VCaP (cell line): ENCODE measurements at regions not wholly inside any gene's neighbourhood (a gene's known extent, or its start where the extent isn't known, plus 50 kb on each side); places are given as distances from the start of the nearest gene placed in this dataset.
A peak's percentile ranks its signal among the peaks of the same experiment; 100 is the strongest.
"Not testable (repeated sequence)": the region's sequence is repeated elsewhere in the genome, so short reads cannot be mapped to it uniquely, and the experiment has no call there.

Source experiments
- H3K27ac ChIP-seq: fragments of 450-650 bp; 2 replicates; pipeline ENCODE4 v1.5.1; 2017
- CTCF ChIP-seq: fragments of 450-650 bp; conservative IDR thresholded peaks from 2 replicates; pipeline ENCODE4 v1.5.1; 2017; ENCODE audit warnings: mild to moderate bottlenecking, moderate library complexity

GRCh38 chr2:144780983-144781382 lies 261.1 kb upstream of the ZEB2 start:
- 0 out of 2 replicates have a peak, but pooled peaks have one; percentile 8 for TF ChIP-seq CTCF
- no peak overlapping the region for H3K27ac ChIP-seq

- H3K27ac ChIP-seq: no peak overlapping the region
- TF ChIP-seq CTCF: no peak
These were observed 256.8 kb upstream of the ZEB2 start for GRCh38 chr2:144776766-144777165.

- no peak for TF ChIP-seq CTCF
- no peak overlapping the region for H3K27ac ChIP-seq
These were observed 254.9 kb upstream of the ZEB2 start for GRCh38 chr2:144774809-144775208.

- TF ChIP-seq CTCF: no peak
- H3K27ac ChIP-seq: no peak overlapping the region
These were observed 251.4 kb upstream of the ZEB2 start for GRCh38 chr2:144771348-144771747.

- H3K27ac ChIP-seq: no peak overlapping the region
These were observed 250.8 kb upstream of the ZEB2 start for GRCh38 chr2:144770616-144771230.

GRCh38 chr2:144760939-144761338 lies 241.0 kb upstream of the ZEB2 start:
- H3K27ac ChIP-seq: not testable (repeated sequence)

More at GRCh38 chr2:144770616-144771230, 250.8 kb upstream of the ZEB2 start:
- TF ChIP-seq CTCF: no peak

- TF ChIP-seq CTCF: no peak
- H3K27ac ChIP-seq: no peak overlapping the region
These were observed 239.8 kb upstream of the ZEB2 start for GRCh38 chr2:144759746-144760145.

- H3K27ac ChIP-seq: not testable (repeated sequence)
These were observed 238.3 kb upstream of the ZEB2 start for GRCh38 chr2:144758196-144758595.

- no peak for TF ChIP-seq CTCF
- no peak overlapping the region for H3K27ac ChIP-seq
These were observed 233.5 kb upstream of the ZEB2 start for GRCh38 chr2:144753416-144753815.
